ENCODE measurements at regions not wholly inside any gene's neighbourhood (a gene's known extent, or its start where the extent isn't known, plus 50 kb on each side); places are given as distances from the start of the nearest gene placed in this dataset.

GRCh38 chr4:66920514-66920913 is 624.8 kb downstream of the CENPC start:
- Histone ChIP-seq H3K36me3 (no peaks in the 10 kb centered on the region), H3K27me3 (no peaks in the 10 kb centered on the region), H3K27ac (no peak overlapping the region), H3K4me1 (no peaks in the 10 kb centered on the region), H3K4me3 (no peak overlapping the region), H3K9me3 (no peaks in the 10 kb centered on the region)
- 78 to 87% (median 83%) methylated on average over 10 of the region's 10 CpGs for WGBS, 5 donors
- intact Hi-C loops (cut with DNase I; ENCODE audit: low total_unique reads), result no loop called here
- no peak for TF ChIP-seq CTCF (IDR thresholded peaks at IDR 0.05)
- no peak for TF ChIP-seq EP300 (IDR thresholded peaks at IDR 0.05)
- TF ChIP-seq POLR2A (IDR thresholded peaks at IDR 0.05), result no peak
- no peak for TF ChIP-seq POLR2AphosphoS5 (IDR thresholded peaks at IDR 0.05)
- no peak for DNase-seq

GRCh38 chr4:66911880-66912279 is 633.4 kb downstream of the CENPC start:
- no peaks in the 10 kb centered on the region for H3K36me3 ChIP-seq
- no peaks in the 10 kb centered on the region for H3K4me1 ChIP-seq
- intact Hi-C loops (cut with DNase I; ENCODE audit: low total_unique reads), result no loop called here
- TF ChIP-seq POLR2AphosphoS5 (IDR thresholded peaks at IDR 0.05) (no peak), CTCF (IDR thresholded peaks at IDR 0.05) (no peak), EP300 (IDR thresholded peaks at IDR 0.05) (no peak), POLR2A (IDR thresholded peaks at IDR 0.05) (no peak)
- 53 to 70% (median 57%) methylated on average over 2 of the region's 2 CpGs for WGBS, 5 donors
- H3K27me3 ChIP-seq, result no peaks in the 10 kb centered on the region
- H3K27ac ChIP-seq, result no peak overlapping the region
- no peak overlapping the region for H3K4me3 ChIP-seq
- no peaks in the 10 kb centered on the region for H3K9me3 ChIP-seq
- no peak for DNase-seq

DNA sequence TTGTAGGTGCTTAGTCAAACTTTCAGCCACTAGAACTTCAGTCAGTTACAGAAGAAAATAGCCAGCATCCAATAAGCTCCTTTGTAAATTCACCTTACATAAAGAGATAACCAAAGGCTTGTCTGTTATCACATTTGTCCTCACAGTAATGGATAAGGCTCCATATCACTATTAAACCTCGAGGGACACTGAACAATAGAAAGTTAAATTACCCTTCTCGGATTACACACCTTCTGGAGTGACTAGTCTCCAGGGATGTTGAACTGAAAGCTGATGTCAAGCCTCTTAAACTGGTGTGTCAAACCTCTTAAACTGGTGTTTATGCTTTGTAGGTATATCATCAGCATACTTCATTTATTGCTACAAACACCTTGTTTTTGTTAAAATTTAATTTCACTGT is 639.0 kb downstream of the CENPC start:
- no peak overlapping the region for H3K4me3 ChIP-seq
- no peak for DNase-seq
- WGBS, 5 donors, result 6 to 28% (median 15%) methylated on average over 2 of the region's 2 CpGs
- no peaks in the 10 kb centered on the region for H3K9me3 ChIP-seq
- H3K27ac ChIP-seq, result no peak overlapping the region
- no peaks in the 10 kb centered on the region for H3K36me3 ChIP-seq
- H3K27me3 ChIP-seq, result no peaks in the 10 kb centered on the region
- intact Hi-C loops (cut with DNase I; ENCODE audit: low total_unique reads), result no loop called here
- no peaks in the 10 kb centered on the region for H3K4me1 ChIP-seq
- no peak for TF ChIP-seq POLR2A (IDR thresholded peaks at IDR 0.05)
- no peak for TF ChIP-seq EP300 (IDR thresholded peaks at IDR 0.05)
- no peak for TF ChIP-seq POLR2AphosphoS5 (IDR thresholded peaks at IDR 0.05)
- TF ChIP-seq CTCF (IDR thresholded peaks at IDR 0.05), result no peak

DNA sequence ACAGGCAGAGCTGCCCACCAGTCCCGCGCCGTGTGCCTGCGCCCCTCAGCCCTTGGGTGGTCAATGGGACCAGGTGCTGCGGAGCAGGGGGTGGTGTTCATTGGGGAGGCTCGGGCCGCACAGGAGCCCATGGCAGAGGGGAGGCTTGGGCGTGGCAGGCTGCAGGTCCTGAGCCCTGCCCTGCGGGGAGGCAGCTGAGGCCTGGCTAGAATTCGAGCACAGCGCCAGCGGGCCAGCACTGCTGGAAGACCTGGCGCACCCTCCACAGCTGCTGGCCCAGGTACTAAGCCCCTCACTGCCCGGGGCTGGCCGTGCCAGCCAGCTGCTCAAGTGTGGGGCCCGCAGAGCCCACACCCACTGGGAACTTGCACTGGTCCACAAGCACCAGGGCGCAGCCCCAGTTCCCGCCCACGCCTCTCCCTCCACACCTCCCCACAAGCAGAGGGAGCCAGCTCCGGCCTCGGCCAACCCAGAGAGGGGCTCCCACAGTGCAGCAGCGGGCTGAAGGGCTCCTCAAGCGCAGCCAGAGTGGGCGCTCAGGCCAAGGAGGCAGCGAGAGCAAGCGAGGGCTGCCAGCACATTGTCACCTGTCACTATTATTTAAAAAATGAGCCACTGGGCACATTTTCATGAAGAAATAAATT is 645.8 kb downstream of the CENPC start:
- Histone ChIP-seq H3K9me3 (peaks cover 0 to 25% (median 12%) of the 10 kb centered on the region in 4 donors), H3K4me1 (no peaks in the 10 kb centered on the region), H3K4me3 (no peak overlapping the region), H3K36me3 (no peaks in the 10 kb centered on the region), H3K27ac (no peak overlapping the region), H3K27me3 (no peaks in the 10 kb centered on the region)
- WGBS, 5 donors, result 93 to 95% (median 93%) methylated on average over 14 to 26 of the region's 26 CpGs
- DNase-seq, result no peak
- intact Hi-C loops (cut with DNase I; ENCODE audit: low total_unique reads), result no loop called here
- TF ChIP-seq CTCF (IDR thresholded peaks at IDR 0.05), result no peak
